LoVo (cell line): ENCODE measurements at regions not wholly inside any gene's neighbourhood (a gene's known extent, or its start where the extent isn't known, plus 50 kb on each side); places are given as distances from the start of the nearest gene placed in this dataset.

Source experiments
- DNase-seq: peaks from one replicate; pipeline ENCODE4 v3.0.0-alpha.2; 2016; ENCODE audit warnings: low spot score

DNA sequence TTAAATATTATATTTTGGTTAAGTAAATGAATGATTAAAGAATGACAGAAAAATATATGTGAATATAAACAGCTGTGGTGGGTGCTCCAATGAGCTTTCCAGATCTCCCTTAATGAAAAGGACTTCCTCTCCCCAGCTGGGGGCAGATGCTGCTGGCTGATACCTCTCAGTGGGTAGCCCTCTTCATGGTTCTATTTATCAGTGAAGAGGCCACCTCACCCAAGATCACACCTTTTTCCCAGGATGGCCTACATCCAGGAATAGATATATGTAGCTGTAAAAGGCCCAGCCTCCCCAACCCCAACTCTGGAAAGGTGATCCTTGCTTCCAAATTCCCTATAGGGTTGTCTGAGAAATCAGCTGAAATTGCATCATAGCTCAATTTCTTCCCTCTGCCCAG, 135.2 kb upstream of the ACVR2A start:
- no peak for DNase-seq

DNA sequence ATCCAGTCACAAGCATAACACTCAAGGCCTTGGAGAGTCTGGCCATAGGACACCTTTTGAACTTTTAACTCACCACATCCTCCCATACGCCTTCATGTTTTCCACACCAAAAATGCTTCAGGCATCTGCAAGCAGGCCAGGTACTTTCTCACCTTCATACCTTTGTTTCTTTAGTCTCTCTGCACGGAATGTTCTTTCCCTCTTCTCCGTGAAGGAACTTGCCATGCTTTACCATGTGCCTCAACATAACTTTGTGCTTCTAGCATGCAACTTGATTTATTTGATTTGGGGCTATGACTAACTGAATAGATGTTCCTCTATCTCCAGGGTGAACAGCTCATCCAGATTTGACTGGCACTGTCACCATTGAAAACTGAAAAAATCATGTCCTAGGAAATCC, 141.7 kb upstream of the ACVR2A start:
- DNase-seq: no peak

DNA sequence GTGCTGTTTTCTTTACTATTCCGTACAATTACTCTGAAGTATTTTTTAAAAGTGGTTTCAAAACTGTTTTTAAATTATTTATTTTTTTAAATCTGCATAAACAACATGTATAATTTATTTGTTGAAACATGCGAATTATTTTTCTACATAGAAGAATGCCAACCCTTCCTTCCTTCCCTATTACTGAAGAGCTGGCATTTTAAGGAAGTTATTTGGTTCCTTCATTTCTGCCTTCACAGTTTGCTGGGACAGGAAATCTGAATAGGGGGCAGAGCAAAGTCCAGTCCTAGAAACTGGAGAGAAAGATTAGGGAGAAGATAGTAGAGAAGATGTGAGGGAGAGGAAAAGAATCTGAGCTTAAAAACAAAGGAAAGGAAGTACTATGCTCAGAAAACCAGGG, 146.7 kb upstream of the ACVR2A start:
- DNase-seq: no peak

DNA sequence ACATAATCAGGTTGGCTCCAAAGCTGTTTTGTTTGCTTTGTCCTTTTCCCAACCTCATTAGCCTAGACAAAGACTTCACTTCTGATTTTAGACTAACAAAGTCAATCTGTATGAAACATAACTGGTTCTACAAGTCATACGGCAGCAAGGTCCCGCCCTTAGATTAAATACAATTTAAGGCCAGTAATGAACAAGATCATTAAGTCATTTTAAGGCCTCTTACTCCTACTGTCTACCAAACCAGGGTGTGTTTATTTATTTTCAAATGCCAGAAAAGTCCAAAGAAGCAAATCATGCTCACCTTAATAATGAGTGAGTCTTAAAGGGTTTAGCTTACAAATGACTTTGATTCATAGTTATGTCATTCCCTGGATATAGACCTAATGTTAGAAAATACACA, 148.4 kb upstream of the ACVR2A start:
- peak; percentile 18 for DNase-seq

DNA sequence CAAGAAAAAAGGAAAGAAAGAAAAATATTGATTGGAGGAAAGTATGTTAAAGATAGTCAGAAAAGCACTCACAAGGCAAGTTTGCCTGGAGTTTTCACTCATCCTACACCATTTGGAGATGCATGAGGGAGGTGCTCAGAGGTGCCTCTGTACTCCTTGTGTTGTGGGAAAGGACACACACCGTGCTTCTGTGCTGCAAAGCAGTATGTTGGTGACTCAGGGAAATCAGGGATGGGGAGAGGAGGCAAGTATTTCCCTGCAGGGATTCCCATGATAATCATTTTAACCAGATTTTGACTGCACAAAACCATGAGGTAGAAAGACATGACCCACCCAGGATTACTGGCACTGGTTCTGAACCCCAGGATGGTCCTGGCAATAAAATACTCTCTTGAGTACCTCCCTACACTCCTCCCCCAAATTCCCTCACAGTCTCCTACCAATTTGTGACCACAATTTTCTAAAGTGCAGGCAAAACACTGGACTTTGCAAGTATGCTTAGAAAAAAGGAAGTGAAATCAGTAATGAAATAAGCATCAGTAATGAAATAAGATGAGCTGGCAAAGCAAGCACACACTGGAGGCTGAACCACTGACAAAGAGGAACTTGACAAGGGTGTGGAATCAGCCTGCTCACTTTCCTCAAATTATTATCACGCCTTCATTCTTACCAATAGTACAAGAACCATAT, 155.5 kb upstream of the ACVR2A start:
- DNase-seq: no peak

DNA sequence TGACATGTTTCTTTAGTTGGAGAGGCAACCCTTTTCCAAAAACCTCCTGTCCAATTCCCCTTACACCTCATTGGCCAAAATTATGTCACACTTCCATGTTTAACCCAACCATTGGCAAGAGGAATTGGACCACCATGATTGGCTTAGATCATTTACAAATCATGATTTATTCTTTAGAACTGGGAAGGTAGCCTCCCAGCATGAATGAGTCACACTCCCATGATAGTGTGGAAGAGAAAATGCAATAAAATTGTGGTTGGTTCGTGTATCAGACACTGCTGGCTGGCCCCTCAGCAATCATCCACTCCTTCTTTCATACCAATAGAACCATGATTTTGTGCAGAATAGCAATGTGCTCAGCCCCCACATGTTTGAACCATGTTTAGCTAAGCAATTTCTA, 156.6 kb upstream of the ACVR2A start:
- no peak for DNase-seq

DNA sequence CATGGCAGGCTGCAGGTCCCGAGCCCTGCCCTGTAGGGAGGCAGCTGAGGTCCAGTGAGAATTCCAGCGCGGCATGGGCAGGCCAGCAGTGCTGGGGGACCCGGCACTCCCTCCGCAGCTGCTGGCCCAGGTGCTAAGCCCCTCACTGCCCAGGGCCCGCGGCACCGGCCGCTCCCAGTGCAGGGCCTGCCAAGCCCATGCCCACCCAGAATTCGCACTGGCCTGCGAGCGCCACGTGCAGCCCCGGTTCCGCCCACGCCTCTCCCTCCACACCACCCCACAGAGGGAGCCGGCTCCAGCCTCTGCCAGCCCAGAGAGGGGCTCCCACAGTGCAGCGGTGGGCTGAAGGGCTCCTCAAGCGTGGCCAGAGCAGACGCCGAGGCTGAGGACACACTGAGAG, 158.5 kb upstream of the ACVR2A start:
- no peak for DNase-seq

DNA sequence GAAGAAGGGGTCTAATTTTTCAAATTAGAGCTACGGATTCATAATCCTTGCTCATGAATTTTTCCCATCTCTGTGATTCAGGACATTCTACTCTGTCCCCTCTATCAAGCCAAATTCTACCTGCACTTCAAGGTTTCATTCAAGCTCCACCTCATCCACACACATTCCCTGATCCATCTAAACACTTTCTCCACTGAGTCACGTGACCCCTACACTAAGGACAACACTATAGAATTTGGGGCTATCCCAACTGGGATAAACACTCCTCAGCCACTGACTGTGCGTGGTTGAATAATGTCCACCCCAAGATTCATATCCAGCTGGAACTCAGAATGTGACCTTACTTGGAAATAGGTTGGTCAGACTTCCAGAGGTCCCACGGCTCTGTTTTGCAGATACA, 159.9 kb upstream of the ACVR2A start:
- no peak for DNase-seq

DNA sequence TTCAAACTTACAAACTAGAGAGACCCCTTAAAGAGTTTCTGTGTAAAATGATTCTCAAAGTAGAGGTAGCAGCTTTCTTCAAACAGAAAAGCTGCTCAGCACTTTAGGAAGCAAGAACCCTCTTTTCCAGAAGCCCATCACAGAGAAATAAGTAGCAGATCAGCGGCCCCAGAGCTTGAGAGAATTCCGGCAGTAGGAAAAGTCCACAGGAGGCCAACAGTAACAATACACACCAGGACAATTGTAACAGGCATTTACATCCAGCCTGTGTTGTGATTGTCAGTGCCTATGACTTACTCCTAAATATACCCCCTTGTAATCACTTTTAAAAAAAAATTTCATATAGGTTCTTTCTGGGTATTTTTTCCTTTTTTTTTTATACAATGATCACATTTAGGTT, 161.4 kb upstream of the ACVR2A start:
- DNase-seq: no peak

DNA sequence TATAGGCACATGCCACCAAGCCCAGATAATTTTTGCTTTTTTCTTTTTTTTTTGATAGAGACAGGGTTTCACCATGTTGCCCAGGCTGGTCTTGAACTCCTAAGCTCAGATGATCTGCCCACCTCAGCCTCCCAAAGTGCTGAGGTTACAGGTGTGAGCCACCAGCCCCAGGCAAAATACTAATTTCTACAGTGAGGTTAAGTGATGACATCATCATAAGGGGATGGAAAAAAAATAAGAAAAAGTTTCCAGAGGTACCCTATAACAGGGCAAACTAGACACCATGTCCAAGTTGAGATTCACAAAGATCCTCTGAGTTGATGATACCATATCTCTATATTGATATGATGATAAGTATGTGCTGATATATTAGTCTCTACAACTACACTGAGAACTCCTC, 163.7 kb upstream of the ACVR2A start:
- DNase-seq: no peak

DNA sequence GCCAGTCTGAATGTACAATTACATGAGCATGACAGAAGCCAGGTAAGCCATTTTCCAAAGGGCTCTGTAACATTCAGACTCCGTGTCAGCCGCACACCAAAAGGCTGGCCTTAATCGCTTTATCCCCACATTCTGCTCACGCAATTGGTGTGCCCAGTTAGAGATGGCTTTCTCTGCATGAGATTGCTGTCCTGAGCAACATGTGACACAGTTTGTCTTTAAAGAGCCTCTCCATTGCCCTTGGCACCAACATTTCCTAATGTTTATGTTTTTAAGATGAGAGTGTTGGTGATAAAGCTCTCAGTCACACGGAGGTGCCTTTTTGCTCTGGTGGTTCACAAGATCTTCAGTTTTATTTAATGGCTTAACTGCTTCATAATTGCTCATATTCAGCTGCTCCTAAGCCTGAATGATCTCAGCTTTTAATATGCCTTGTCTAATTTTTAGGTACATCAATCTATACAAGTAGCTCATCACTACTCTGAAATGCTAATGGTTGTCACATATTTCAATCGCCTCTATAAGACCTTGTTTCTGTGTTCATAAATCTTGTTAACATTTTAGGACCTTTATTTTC, 164.8 kb upstream of the ACVR2A start:
- DNase-seq: no peak

DNA sequence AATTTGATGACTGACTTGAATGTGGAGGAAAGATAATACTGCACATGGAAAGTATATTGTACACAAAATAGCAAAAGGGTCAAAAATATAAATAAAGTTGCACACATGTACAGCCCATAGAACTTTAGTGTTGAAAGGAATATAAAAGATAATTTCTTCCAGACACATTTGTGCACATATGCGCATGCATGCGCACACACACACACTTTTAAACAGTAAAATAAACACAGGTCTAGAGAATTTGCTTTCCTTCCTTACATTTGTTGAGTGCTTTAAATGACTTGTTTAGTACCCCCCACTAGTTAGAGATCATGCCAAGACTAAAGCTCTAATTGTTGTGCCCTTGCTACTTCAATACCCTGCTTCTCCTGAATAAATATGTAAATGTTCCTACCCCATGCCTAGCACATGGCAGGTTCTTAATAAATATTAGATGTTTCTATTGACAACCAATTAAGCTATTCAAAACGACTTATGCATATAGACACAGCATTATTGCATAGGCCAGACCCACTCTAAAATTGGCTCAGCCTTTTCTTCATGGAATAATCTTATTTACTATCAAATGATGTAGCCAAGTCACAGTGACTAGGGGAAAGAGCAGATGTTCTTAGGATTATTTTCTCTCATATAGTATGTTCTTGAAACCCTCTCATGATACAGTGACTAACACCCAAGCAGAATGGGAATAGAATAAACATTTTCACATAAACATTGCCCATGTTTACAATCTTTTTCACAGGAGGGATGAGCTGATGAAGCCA, 165.5 kb upstream of the ACVR2A start:
- no peak for DNase-seq

DNA sequence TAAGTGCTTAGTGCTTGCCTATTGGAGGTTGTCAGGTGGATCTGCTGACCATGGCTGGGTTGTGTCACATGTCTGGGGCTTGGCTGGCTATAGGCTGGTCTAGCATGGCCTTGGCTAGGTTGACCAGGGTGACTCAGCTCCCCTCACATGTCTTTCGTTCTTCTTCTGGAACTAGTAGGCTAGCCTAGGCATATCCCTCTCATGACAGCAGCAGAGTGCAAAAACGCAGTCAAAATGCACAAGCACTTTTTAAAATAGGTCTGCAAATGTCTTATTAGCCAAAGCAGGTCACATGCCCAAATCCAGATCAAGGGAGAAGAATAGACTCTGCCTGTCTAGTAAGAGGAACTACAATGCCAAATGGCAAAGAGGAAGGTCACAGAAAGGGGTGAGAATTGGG, 179.7 kb upstream of the ACVR2A start:
- DNase-seq: no peak

DNA sequence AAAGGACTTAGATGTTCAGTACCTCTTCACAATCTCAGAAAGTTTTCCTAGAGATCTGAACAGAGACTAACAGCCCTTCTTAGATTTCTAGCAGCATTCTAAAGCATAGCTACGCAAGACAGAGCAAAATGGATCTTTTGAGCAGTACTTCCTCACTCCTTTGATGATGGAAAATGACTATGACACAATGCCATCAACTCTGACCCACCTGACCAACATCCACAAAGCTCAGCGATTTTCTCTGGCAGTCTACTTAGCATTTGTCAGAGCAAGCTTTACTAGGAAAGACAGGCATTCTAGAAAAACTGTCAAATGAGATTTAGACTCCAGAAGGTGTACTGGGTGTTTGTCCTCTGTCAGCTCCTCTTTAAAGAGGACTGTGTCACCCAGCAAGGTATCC, 180.9 kb upstream of the ACVR2A start:
- DNase-seq: no peak

DNA sequence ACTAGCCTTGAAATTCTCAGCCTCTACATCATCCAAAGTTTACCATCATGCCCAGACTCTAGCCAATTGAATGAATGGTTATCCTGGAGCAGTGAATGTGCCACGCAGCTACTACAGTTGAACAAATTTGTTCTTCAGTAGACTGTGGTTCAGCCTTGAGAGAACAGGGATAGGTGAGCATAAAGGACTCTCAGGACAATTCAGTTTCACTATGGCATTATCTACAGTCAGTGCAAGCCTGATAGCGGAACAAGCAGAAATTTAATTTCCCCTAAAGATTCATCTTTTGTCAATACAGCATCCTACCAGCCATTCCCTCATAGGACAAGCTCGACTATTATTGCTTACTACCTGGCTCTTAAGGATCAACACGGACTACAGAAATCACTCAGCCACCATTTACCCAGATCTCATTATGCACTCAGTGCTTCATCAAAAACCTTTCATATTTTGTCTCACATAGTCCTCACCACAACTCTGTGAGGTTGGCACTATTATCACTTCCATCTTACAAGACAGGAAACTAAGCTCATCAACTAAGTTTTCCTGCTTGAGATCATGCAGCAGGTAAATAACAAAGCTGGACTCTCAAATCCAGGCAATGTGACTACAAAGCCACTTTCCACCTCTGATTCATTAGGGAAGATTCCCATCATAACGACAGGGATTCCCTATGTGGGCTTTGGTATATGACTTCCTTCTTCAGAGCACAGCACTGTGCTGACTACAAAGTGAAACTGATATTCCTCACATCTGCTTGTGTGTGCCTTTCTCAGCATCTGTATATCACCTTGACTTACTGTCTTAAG, 181.5 kb upstream of the ACVR2A start:
- no peak for DNase-seq

DNA sequence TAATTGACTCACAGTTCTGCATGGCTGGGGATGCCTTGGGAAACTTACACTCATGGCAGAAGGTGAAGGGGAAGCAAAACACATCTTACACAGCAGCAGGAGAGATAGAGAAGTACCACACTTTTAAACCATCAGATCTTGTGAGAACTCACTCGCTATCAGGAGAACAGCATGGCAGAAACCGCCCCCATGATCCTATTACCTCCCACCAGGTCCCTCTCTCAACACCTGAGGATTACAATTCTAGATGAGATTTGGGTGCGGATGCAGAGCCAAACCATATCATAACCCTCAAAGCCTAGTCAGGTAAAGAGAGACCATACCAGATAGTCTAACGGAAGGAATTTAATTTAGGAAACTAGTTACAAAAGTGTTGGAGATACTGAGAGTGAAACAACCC, 182.6 kb upstream of the ACVR2A start:
- no peak for DNase-seq

DNA sequence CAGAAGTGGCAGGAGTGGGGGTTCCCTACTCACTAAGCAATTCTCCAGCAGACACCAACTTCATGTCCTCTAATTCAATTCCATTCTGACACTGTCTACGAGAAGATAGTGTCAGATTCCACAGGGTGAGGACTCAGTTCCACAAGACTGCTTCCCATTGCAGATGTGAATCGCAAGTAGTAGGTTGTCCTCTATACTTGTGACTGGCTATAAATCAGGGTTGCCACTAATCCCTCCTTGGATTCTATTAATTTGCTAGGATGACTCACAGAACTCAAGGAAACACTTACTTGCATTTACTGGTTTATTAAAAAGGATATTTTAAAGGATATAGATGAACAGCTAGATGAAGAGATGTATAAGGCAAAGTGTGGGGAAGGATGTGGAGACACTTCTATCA, 184.1 kb upstream of the ACVR2A start:
- no peak for DNase-seq

DNA sequence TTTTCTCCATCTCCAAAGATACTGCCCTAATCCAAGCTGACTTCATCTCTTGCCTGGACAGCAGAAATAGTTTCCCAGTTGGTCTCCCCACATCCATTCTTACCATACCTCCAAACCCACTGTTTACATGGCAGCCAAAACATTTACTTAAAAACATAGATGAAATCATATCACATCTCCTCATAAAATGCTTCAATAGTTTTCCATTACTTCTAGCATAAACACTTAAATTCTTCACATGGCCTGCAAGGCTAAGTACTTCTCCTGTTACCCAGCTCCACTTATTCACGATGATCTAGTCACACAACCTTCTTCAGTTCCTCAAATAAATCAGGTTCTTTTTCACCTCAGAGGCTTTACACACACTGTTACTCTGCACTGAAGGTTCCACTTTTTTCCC, 185.8 kb upstream of the ACVR2A start:
- no peak for DNase-seq

DNA sequence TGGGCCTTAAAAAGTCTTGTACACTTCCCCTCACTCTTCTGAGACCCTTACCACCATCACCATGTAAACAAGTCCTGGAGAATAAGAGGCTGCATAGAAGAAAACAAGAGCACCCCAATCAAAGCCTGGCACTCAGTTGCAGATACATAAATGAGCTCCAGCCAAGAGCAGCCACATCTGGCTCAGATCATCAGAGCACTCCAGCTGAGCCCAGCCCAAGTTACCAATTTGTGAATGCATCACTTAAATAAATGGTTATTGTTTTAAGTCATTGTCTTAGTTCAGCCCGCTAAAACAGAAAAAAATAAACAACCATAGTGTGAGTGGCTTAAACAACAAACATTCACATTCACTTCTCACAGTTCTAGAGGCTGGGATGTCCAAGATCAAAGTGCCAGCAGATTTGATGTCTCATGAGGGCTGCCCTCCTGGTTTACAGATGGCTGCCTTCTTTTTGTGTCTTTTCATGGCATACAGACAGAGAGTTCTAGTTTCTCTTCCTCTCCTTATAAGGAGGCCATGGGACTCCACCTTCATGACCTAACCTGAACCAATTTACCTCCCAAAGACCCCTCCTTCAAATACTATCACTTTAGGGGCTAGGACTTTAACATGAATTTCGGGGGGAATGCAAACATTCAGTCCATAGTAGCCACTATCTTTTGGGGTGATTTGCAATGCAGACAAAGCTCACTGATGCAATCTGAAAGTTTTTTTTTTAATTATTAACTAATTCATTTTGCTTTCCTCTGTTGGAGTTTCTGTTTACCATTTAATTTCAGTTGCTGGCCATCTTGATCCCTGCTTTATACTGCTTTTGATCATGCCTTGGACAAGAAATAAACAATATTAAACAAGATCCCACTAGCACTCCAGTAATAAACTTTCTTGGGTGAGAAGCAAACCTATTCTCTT, 187.5 kb upstream of the ACVR2A start:
- no peak for DNase-seq

DNA sequence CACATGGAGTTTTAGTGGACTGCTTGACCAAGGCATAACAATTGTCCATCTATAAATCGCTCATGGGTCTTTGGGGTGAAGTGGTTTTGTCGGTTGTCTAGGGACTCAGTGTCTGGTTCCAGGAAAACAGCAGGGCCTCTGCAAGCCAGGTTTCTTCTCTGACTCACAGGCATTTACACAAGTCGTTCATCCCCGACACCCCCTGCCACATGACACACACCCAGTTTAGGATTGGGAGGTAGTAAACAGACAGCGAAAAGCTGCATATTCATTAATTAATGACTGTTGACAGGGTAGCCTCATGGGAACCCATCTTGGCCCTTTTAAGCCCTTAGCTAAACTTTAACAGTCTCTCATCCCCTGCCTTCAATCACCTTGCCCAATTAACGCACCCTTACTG, 194.8 kb upstream of the ACVR2A start:
- DNase-seq: no peak

DNA sequence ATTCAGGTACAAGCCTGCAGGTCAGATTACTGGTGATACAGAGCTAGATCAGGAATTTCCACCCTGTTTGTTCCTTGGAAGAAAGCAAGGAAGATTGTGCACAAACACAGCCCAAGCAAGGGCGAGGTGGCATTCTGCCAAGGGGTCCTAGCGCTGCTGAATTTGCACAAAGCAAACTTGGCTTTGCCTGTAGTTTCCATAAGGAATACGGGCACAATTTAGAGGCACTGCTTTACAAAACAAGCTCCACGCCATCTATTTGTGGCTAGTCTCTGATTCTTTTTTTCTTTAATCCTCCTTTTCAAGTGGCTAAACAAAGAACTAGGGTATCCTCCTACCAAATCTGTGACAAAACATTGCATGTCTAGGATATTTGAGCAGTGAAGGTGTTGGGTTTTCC, 195.5 kb upstream of the ACVR2A start:
- no peak for DNase-seq

DNA sequence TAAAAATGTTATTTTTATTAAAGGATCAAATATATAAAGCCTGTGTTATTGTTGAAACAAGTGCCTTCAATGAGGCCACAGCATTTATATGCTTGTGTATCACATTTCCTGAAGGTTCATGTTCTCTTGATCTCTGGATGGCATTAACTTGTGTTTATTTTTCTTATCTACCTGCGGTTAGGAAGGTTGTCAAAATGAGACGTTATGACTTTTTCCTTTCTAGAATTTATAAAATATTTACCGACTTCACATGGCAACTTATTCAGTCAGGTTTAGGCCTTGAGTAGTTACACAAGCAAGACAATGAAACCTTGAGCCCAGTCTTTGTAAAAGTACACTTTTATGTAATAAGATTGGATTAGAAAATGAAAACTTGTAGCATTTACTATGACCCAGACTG, 196.4 kb upstream of the ACVR2A start:
- DNase-seq: no peak
